HCT116 (cell line): ENCODE measurements at regions not wholly inside any gene's neighbourhood (a gene's known extent, or its start where the extent isn't known, plus 50 kb on each side); places are given as distances from the start of the nearest gene placed in this dataset.

Experiments used
- ATAC-seq: fragments of 200-7000 bp; cut with Tn5 transposase; 2 replicates; pipeline ENCODE4 v1.9.1; 2020; ENCODE audit warnings: mild to moderate bottlenecking, moderate library complexity
- BruUV-seq: library from RNA; stranded (reverse); fragments of 400-500 nt; replicated peaks from 2 replicates; lab custom pipeline; 2021; lab: Mats Ljungman, UMichigan
- CTCF ChIA-PET: fragments of 300-600 bp; sonication (Branson Sonifier 250); formaldehyde crosslinking; loops from one replicate; lab custom pipeline; 2021; ENCODE audit warnings: antibody characterized with exemption; lab: Charles Lee
- POLR2A ChIA-PET: fragments of 300-600, 350-600 bp; sonication (Branson Sonifier 250); formaldehyde crosslinking; loops from one replicate; lab custom pipeline; 2021; ENCODE audit warnings: antibody characterized with exemption; lab: Charles Lee
- RAD21 ChIA-PET, 2 experiments: fragments of 300-600 bp; sonication (Branson Sonifier 250); formaldehyde crosslinking; loops; one replicate each; lab custom pipeline; 2023; ENCODE audit warnings: low total read pairs in 2 of 2; ENCODE audit not compliant: uncharacterized antibody in 2 of 2, unreplicated experiment in 2 of 2, low non-redundant PET in 1 of 2; lab: Charles Lee
- DNase-seq: peaks from one replicate; pipeline ENCODE4 v3.0.0-alpha.2; 2010; ENCODE audit warnings: low read depth, low spot score
- H2AFZ ChIP-seq: fragments of 200-600 bp; shearing (Covaris generic), sonication (generic); 2 replicates; pipeline ENCODE4 v1.6.1; 2017; ENCODE audit warnings: low read depth, mixed run types, mixed read lengths, antibody characterized with exemption, low read length; ENCODE audit not compliant: poor library complexity, severe bottlenecking
- H3K27ac ChIP-seq: 2 replicates; pipeline ENCODE4 v1.5.1; 2012; ENCODE audit warnings: low read depth, low read length
- H3K27me3 ChIP-seq: fragments of 200-600 bp; sonication (generic); 2 replicates; pipeline ENCODE4 v1.6.1; 2016; ENCODE audit warnings: mixed run types, low read length, mixed read lengths; ENCODE audit not compliant: insufficient read depth
- H3K36me3 ChIP-seq, 2 experiments: fragments of 200-500 bp in 1 of 2; fragments of 200-600 bp in 1 of 2; sonication (Bioruptor generic) in 1 of 2; sonication (generic) in 1 of 2; 2 replicates each; pipeline versions ENCODE4 v1.5.1 to v1.6.1; 2014 to 2016; ENCODE audit warnings: low read length in 2 of 2, inconsistent platforms in 1 of 2, mixed read lengths in 1 of 2, mixed run types in 1 of 2; ENCODE audit not compliant: insufficient read depth in 2 of 2, control insufficient read depth in 1 of 2
- H3K4me1 ChIP-seq, 2 experiments: fragments of 200-600 bp in 1 of 2; sonication (generic) in 1 of 2; 2 replicates each; pipeline versions ENCODE4 v1.5.1 to v1.6.1; 2012 to 2017; ENCODE audit warnings: low read length in 2 of 2, inconsistent platforms in 1 of 2, mild to moderate bottlenecking in 1 of 2, mixed read lengths in 1 of 2, mixed run types in 1 of 2, moderate library complexity in 1 of 2; ENCODE audit not compliant: insufficient read depth in 2 of 2, control insufficient read depth in 1 of 2
- H3K4me2 ChIP-seq: fragments of 200-600 bp; sonication (generic); 2 replicates; pipeline ENCODE4 v1.6.1; 2017; ENCODE audit warnings: mixed run types, low read length, mixed read lengths
- H3K4me3 ChIP-seq, 2 experiments: fragments of 200-600 bp in 1 of 2; sonication (generic) in 1 of 2; replicated peaks in 1 of 2; 2 replicates each; pipeline ENCODE4 v1.5.1; 2011 to 2016; ENCODE audit warnings: low read length in 2 of 2, control low read depth in 1 of 2, low read depth in 1 of 2, mild to moderate bottlenecking in 1 of 2, mixed read lengths in 1 of 2, mixed run types in 1 of 2
- H3K79me2 ChIP-seq: fragments of 200-600 bp; sonication (generic); 2 replicates; pipeline ENCODE4 v1.6.1; 2017; ENCODE audit warnings: mild to moderate bottlenecking, mixed run types, low read length, moderate library complexity, mixed read lengths; ENCODE audit not compliant: insufficient read depth
- H3K9ac ChIP-seq: fragments of 200-600 bp; sonication (generic); 2 replicates; pipeline ENCODE4 v1.6.1; 2016; ENCODE audit warnings: low read length, mixed read lengths
- H3K9me2 ChIP-seq: fragments of 200-600 bp; sonication (generic), shearing (Covaris generic); 2 replicates; pipeline ENCODE4 v1.6.1; 2017; ENCODE audit warnings: mixed run types, mild to moderate bottlenecking, moderate library complexity; ENCODE audit not compliant: insufficient read depth
- H3K9me3 ChIP-seq, 2 experiments: fragments of 200-500 bp in 1 of 2; fragments of 200-600 bp in 1 of 2; sonication (Bioruptor generic) in 1 of 2; sonication (generic) in 1 of 2; 2 replicates each; pipeline ENCODE4 v1.6.1; 2014 to 2017; ENCODE audit warnings: low read length in 2 of 2, mixed read lengths in 2 of 2, inconsistent platforms in 1 of 2, low read depth in 1 of 2, mild to moderate bottlenecking in 1 of 2, mixed run types in 1 of 2, moderate library complexity in 1 of 2; ENCODE audit not compliant: control insufficient read depth in 1 of 2, insufficient read depth in 1 of 2
- H4K20me1 ChIP-seq: fragments of 200-600 bp; sonication (generic), shearing (Covaris generic); 2 replicates; pipeline ENCODE4 v1.6.1; 2017; ENCODE audit warnings: mixed run types, mild to moderate bottlenecking, moderate library complexity; ENCODE audit not compliant: insufficient read depth
- ATF3 ChIP-seq: IDR thresholded peaks from 2 replicates; pipeline ENCODE4 v1.6.1; 2012
- CEBPB ChIP-seq: IDR thresholded peaks from 2 replicates; pipeline ENCODE4 v1.6.1; 2012; ENCODE audit warnings: low read depth
- EGR1 ChIP-seq: IDR thresholded peaks from 2 replicates; pipeline ENCODE4 v1.6.1; 2012; ENCODE audit warnings: low read depth
- ELF1 ChIP-seq: IDR thresholded peaks from 2 replicates; pipeline ENCODE4 v1.6.1; 2012; ENCODE audit warnings: low read depth, borderline replicate concordance
- EZH2 ChIP-seq: fragments of 200-600 bp; sonication (generic); IDR thresholded peaks from 2 replicates; pipeline ENCODE4 v1.6.1; 2017; ENCODE audit warnings: antibody characterized with exemption, mixed run types
- EZH2phosphoT487 ChIP-seq: fragments of 200-600 bp; IDR thresholded peaks from 2 replicates; pipeline ENCODE4 v1.6.1; 2018; ENCODE audit warnings: antibody characterized with exemption, borderline replicate concordance
- FOSL1 ChIP-seq: IDR thresholded peaks from 2 replicates; pipeline ENCODE4 v1.6.1; 2012; ENCODE audit warnings: low read depth
- RAD21 ChIP-seq: IDR thresholded peaks from 2 replicates; pipeline ENCODE4 v1.6.1; 2012; ENCODE audit warnings: low read depth, mild to moderate bottlenecking
- REST ChIP-seq: IDR thresholded peaks from 2 replicates; pipeline ENCODE4 v1.6.1; 2012; ENCODE audit warnings: low read depth
- SP1 ChIP-seq: IDR thresholded peaks from 2 replicates; pipeline ENCODE4 v1.6.1; 2012; ENCODE audit warnings: low read depth
- SRF ChIP-seq: IDR thresholded peaks from 2 replicates; pipeline ENCODE4 v1.6.1; 2012; ENCODE audit warnings: low read depth
- intact Hi-C: fragments of 100-400 bp; cut with micrococcal nuclease; formaldehyde crosslinking; loops from 2 replicates; pipeline ENCODE4 v1.10.0; 2022
- TF ChIP-seq, protein P1 (sequence below): IDR thresholded peaks from 2 replicates; pipeline ENCODE4 v1.6.1; 2012

DNA sequence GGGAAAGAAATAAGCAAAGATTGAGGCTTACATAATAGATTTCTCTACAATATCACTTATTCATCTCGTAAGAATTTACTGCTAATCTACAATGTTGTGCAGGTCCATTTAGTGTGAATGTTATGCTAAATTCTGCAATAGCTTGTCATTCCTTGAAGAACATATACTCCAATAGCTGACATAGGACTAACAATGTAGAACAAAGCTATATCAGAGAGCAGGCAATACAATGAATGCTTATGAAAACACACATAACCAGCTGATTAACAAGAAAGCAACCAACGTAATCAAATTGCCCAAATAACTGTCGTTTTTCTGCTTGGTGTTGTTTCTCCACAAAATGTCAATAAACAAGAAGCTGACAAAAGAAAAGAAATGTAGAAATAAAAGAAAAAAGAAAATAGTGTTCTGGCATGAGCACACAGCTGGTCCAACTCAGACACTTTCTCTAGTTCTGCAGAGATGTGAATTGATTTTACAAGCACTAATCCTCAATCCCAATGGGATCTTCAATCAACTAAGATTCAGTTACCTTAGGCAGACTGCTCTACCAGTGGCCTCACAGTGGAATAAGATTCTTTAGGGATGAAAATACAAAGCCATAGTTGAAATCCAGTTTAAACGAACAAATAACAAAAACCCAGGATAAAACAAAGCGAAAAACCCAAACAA is 1024.7 kb upstream of the PIK3C3 start:
- TF ChIP-seq ATF3 = no peak
- no peak for TF ChIP-seq EZH2
- no peak for TF ChIP-seq SP1
- TF ChIP-seq REST = no peak
- TF ChIP-seq, protein P1, sequence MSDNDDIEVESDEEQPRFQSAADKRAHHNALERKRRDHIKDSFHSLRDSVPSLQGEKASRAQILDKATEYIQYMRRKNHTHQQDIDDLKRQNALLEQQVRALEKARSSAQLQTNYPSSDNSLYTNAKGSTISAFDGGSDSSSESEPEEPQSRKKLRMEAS = no peak
- TF ChIP-seq RAD21 = no peak
- no peak for TF ChIP-seq EZH2phosphoT487
- no peak for TF ChIP-seq ELF1
- no peak for TF ChIP-seq SRF
- TF ChIP-seq FOSL1 = no peak
- TF ChIP-seq CEBPB = no peak
- no peak for TF ChIP-seq EGR1

More for the DNA sequence above, 1024.7 kb upstream of the PIK3C3 start:
- no peak overlapping the region for H3K9ac ChIP-seq
- no peak overlapping the region for H3K4me2 ChIP-seq
- H3K4me1 ChIP-seq = no peaks in the 10 kb centered on the region
- ChIA-PET RAD21 (no interaction called here), CTCF (no interaction called here), POLR2A (no interaction called here)
- no peak overlapping the region for H3K4me3 ChIP-seq
- no peak for DNase-seq
- no peaks in the 10 kb centered on the region for H3K36me3 ChIP-seq
- ATAC-seq = no peak
- intact Hi-C loops = no loop called here
- H3K79me2 ChIP-seq = no peaks in the 10 kb centered on the region
- no peaks in the 10 kb centered on the region for H3K9me2 ChIP-seq
- no peaks in the 10 kb centered on the region for H3K27me3 ChIP-seq
- peaks cover 3 to 27% of the 10 kb centered on the region in 2 experiments; a peak in 2 of 4 replicates for H3K9me3 ChIP-seq
- H4K20me1 ChIP-seq = no peaks in the 10 kb centered on the region
- H3K27ac ChIP-seq = no peak overlapping the region
- H2AFZ ChIP-seq = no peak overlapping the region
- no TSS peak for BruUV-seq
